MM.1S (cell line): ENCODE measurements at regions not wholly inside any gene's neighbourhood (a gene's known extent, or its start where the extent isn't known, plus 50 kb on each side); places are given as distances from the start of the nearest gene placed in this dataset.

Experiments used
- DNase-seq: peaks from one replicate; pipeline ENCODE4 v3.0.0-alpha.2; 2015
- H2AFZ ChIP-seq: fragments of 300-600 bp; sonication (generic); 2 replicates; pipeline ENCODE4 v1.6.0; 2016; ENCODE audit warnings: antibody characterized with exemption, low read length
- H3F3A ChIP-seq: fragments of 300-600 bp; sonication (generic); 2 replicates; pipeline ENCODE4 v1.6.1; 2016; ENCODE audit warnings: mild to moderate bottlenecking, antibody characterized with exemption, low read length, moderate library complexity, mixed read lengths; ENCODE audit not compliant: insufficient read depth
- H3K27ac ChIP-seq: fragments of 300-600 bp; sonication (generic); 2 replicates; pipeline ENCODE4 v1.5.1; 2016; ENCODE audit warnings: mild to moderate bottlenecking, low read length
- H3K27me3 ChIP-seq: fragments of 300-600 bp; sonication (generic); replicated peaks from 2 replicates; pipeline ENCODE4 v1.6.0; 2016; ENCODE audit warnings: low read length; ENCODE audit not compliant: insufficient read depth
- H3K36me3 ChIP-seq: fragments of 300-600 bp; sonication (generic); replicated peaks from 2 replicates; pipeline ENCODE4 v1.6.1; 2016; ENCODE audit warnings: mild to moderate bottlenecking, low read length, mixed read lengths; ENCODE audit not compliant: insufficient read depth
- H3K4me1 ChIP-seq: fragments of 300-600 bp; sonication (generic); 2 replicates; pipeline ENCODE4 v1.6.1; 2016; ENCODE audit warnings: low read length, mixed read lengths
- H3K4me2 ChIP-seq: fragments of 300-600 bp; sonication (generic); 2 replicates; pipeline ENCODE4 v1.6.0; 2016; ENCODE audit warnings: low read depth, low read length
- H3K4me3 ChIP-seq: fragments of 300-600 bp; sonication (generic); 2 replicates; pipeline ENCODE4 v1.5.1; 2016; ENCODE audit warnings: low read length, mixed read lengths
- H3K79me2 ChIP-seq: fragments of 300-600 bp; sonication (generic); 2 replicates; pipeline ENCODE4 v1.6.1; 2016; ENCODE audit warnings: mixed run types, low read length, mixed read lengths
- H3K9ac ChIP-seq: fragments of 300-600 bp; sonication (generic); 2 replicates; pipeline ENCODE4 v1.6.1; 2016; ENCODE audit warnings: low read length, mixed read lengths
- H3K9me2 ChIP-seq: fragments of 300-600 bp; sonication (generic); replicated peaks from 2 replicates; pipeline ENCODE4 v1.6.1; 2016; ENCODE audit warnings: mild to moderate bottlenecking, low read length, mixed read lengths; ENCODE audit not compliant: insufficient read depth
- H3K9me3 ChIP-seq: fragments of 300-600 bp; sonication (generic); replicated peaks from 2 replicates; pipeline ENCODE4 v1.6.1; 2016; ENCODE audit warnings: mild to moderate bottlenecking, low read length, mixed read lengths; ENCODE audit not compliant: insufficient read depth
- H4K20me1 ChIP-seq: fragments of 300-600 bp; sonication (generic); 2 replicates; pipeline ENCODE4 v1.6.1; 2016; ENCODE audit warnings: mild to moderate bottlenecking, low read length, moderate library complexity, mixed read lengths; ENCODE audit not compliant: insufficient read depth
- EZH2 ChIP-seq: fragments of 300-600 bp; sonication (generic); optimal IDR thresholded peaks from 2 replicates; pipeline ENCODE3; 2017; ENCODE audit warnings: low read depth, mild to moderate bottlenecking, antibody characterized with exemption, low read length, mixed read lengths
- EZH2phosphoT487 ChIP-seq: fragments of 300-600 bp; sonication (generic); IDR thresholded peaks from 2 replicates; pipeline ENCODE4 v1.6.1; 2018; ENCODE audit warnings: antibody characterized with exemption, low read length
- TF ChIP-seq, protein P1 (sequence below): fragments of 300-600 bp; sonication (generic); IDR thresholded peaks from 2 replicates; pipeline ENCODE4 v1.5.1; 2016; ENCODE audit warnings: antibody characterized with exemption, low read length, mixed read lengths

DNA sequence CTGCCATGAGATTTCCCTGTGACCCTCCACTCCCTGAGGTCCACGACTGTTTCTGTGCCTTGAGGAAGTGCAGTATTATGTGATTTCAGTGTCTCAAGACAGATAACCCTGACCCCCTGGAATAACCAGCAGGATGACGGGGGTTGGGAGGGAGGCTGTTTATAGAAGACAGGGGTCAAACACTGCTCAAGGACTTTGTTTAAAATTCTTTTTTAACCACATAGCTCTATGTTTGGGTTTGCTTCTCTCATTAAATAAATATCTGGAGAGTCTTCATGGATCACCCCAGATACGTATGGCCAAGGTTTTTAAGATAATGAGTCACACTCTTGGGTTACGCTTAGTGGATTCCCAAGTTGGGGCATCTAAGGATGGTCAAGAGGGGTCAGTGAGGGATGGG is 523.8 kb upstream of the TNP1 start:
- Histone ChIP-seq H4K20me1 (no peaks in the 10 kb centered on the region), H3F3A (no peaks in the 10 kb centered on the region), H3K36me3 (no peaks in the 10 kb centered on the region), H3K9ac (no peak overlapping the region), H2AFZ (no peak overlapping the region), H3K9me3 (no peaks in the 10 kb centered on the region), H3K4me1 (no peaks in the 10 kb centered on the region), H3K4me2 (no peak overlapping the region), H3K9me2 (no peaks in the 10 kb centered on the region), H3K27ac (no peak overlapping the region), H3K4me3 (no peak overlapping the region), H3K79me2 (no peaks in the 10 kb centered on the region), H3K27me3 (no peaks in the 10 kb centered on the region)
- TF ChIP-seq, protein P1, sequence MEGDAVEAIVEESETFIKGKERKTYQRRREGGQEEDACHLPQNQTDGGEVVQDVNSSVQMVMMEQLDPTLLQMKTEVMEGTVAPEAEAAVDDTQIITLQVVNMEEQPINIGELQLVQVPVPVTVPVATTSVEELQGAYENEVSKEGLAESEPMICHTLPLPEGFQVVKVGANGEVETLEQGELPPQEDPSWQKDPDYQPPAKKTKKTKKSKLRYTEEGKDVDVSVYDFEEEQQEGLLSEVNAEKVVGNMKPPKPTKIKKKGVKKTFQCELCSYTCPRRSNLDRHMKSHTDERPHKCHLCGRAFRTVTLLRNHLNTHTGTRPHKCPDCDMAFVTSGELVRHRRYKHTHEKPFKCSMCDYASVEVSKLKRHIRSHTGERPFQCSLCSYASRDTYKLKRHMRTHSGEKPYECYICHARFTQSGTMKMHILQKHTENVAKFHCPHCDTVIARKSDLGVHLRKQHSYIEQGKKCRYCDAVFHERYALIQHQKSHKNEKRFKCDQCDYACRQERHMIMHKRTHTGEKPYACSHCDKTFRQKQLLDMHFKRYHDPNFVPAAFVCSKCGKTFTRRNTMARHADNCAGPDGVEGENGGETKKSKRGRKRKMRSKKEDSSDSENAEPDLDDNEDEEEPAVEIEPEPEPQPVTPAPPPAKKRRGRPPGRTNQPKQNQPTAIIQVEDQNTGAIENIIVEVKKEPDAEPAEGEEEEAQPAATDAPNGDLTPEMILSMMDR, result no peak
- TF ChIP-seq EZH2 (no peak), EZH2phosphoT487 (no peak)
- DNase-seq, result no peak

DNA sequence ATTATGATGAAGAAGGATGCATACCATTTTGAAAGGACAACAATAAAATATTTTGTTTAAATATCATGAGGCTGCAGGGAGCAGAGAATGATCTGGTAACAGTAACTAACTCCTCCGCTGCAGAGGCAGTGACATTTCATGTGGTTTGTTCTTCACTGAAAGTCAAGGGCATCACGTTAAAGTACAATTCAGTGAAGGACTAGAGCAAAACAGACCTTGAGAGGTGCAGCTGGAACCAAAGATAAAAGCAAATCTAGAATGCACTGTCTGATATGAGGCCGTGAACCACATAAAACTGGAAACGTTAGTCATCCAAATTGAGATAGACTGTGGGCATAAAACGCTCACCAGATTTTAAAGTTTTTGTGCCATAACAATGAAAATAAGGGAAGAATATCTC is 522.9 kb upstream of the TNP1 start:
- H3K79me2 ChIP-seq, result no peaks in the 10 kb centered on the region
- no peak overlapping the region for H3K4me2 ChIP-seq
- H3K4me1 ChIP-seq, result no peaks in the 10 kb centered on the region
- TF ChIP-seq EZH2 (no peak), EZH2phosphoT487 (no peak)
- TF ChIP-seq, protein P1, result no peak
- no peak for DNase-seq
- no peaks in the 10 kb centered on the region for H3K9me2 ChIP-seq
- no peaks in the 10 kb centered on the region for H3K27me3 ChIP-seq
- no peaks in the 10 kb centered on the region for H4K20me1 ChIP-seq
- H3K4me3 ChIP-seq, result no peak overlapping the region
- no peak overlapping the region for H3K27ac ChIP-seq
- no peaks in the 10 kb centered on the region for H3F3A ChIP-seq
- no peaks in the 10 kb centered on the region for H3K9me3 ChIP-seq
- H3K36me3 ChIP-seq, result no peaks in the 10 kb centered on the region
- H3K9ac ChIP-seq, result no peak overlapping the region
- no peak overlapping the region for H2AFZ ChIP-seq

DNA sequence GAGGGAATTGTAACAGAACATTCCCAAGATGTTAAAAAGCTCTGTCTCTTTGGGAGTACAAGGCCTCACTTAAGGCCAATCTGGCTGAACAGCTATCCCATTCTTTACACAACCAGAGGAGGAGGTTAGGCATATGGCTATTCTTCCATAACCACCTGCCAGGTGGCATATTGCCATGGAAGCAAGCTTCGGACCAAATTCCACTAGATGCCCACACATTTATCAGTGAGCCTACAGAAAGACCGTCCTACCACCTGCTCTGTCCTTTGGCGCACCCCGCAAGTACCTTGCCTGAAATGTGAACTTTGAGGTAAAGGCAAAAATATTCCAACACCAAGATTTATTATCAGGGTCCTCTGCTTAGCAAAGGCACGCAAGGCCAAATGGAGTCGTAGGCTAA is 519.9 kb upstream of the TNP1 start:
- no peak overlapping the region for H2AFZ ChIP-seq
- H3K27ac ChIP-seq, result no peak overlapping the region
- no peaks in the 10 kb centered on the region for H3K36me3 ChIP-seq
- H3K79me2 ChIP-seq, result no peaks in the 10 kb centered on the region
- H3F3A ChIP-seq, result no peaks in the 10 kb centered on the region
- no peaks in the 10 kb centered on the region for H3K9me2 ChIP-seq
- H3K4me3 ChIP-seq, result no peak overlapping the region
- TF ChIP-seq, protein P1, result no peak
- TF ChIP-seq EZH2phosphoT487, result no peak
- no peak for TF ChIP-seq EZH2
- no peak overlapping the region for H3K9ac ChIP-seq
- DNase-seq, result no peak
- no peaks in the 10 kb centered on the region for H3K27me3 ChIP-seq
- no peak overlapping the region for H3K4me2 ChIP-seq
- H4K20me1 ChIP-seq, result no peaks in the 10 kb centered on the region
- no peaks in the 10 kb centered on the region for H3K4me1 ChIP-seq
- no peaks in the 10 kb centered on the region for H3K9me3 ChIP-seq

DNA sequence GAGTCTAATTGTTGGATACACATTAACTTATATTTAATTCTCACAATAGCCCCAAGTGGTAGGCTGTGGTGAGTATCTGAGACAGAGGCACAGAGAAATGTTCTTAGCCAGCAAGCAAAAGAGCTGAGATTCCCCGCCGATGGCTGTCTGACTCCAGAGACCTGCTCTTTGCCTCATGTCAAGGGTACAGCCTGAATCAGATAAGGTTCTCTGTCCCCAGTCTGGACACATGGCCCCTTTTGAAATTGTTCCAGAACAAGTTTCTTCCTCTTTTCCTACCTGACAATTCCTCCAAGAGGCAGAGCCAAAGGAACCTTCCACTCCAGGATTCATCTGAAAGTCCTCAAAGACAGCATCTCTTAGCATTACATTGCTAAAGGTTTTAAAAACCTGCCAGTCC is 512.9 kb upstream of the TNP1 start:
- Histone ChIP-seq H3F3A (no peaks in the 10 kb centered on the region), H4K20me1 (no peaks in the 10 kb centered on the region), H3K9ac (no peak overlapping the region), H3K4me3 (no peak overlapping the region), H3K79me2 (no peaks in the 10 kb centered on the region), H3K27ac (no peak overlapping the region), H3K4me2 (no peak overlapping the region), H2AFZ (no peak overlapping the region), H3K27me3 (no peaks in the 10 kb centered on the region), H3K9me2 (no peaks in the 10 kb centered on the region), H3K9me3 (no peaks in the 10 kb centered on the region), H3K36me3 (no peaks in the 10 kb centered on the region), H3K4me1 (no peaks in the 10 kb centered on the region)
- no peak for TF ChIP-seq EZH2phosphoT487
- TF ChIP-seq, protein P1, result no peak
- TF ChIP-seq EZH2, result no peak
- no peak for DNase-seq
